GM21825 (cell line): ENCODE measurements at regions not wholly inside any gene's neighbourhood (a gene's known extent, or its start where the extent isn't known, plus 50 kb on each side); places are given as distances from the start of the nearest gene placed in this dataset.
"Not testable (repeated sequence)": the region's sequence is repeated elsewhere in the genome, so short reads cannot be mapped to it uniquely, and the experiment has no call there.

ENCODE experiments used
- ATAC-seq: cut with Tn5 transposase; IDR thresholded peaks from one replicate; pipeline ENCODE4 v1.9.1; 2021; ENCODE audit warnings: mild to moderate bottlenecking, moderate library complexity; ENCODE audit not compliant: unreplicated experiment

GRCh38 chr13:109345433-109345941 is 440.9 kb downstream of the IRS2 start:
- no peak for ATAC-seq

- ATAC-seq: no peak
These were observed 441.7 kb downstream of the IRS2 start for GRCh38 chr13:109344552-109345157.

GRCh38 chr13:109336730-109337129 is 449.7 kb downstream of the IRS2 start:
- ATAC-seq: no peak

- ATAC-seq: no peak
These were observed 452.3 kb downstream of the IRS2 start for GRCh38 chr13:109333893-109334651.

GRCh38 chr13:109332506-109333499 is 453.6 kb downstream of the IRS2 start:
- no peak for ATAC-seq

- ATAC-seq: no peak
These were observed 454.5 kb downstream of the IRS2 start for GRCh38 chr13:109331898-109332297.

GRCh38 chr13:109331011-109331433 is 455.4 kb downstream of the IRS2 start:
- no peak for ATAC-seq

- no peak for ATAC-seq
These were observed 456.3 kb downstream of the IRS2 start for GRCh38 chr13:109330123-109330522.

- no peak for ATAC-seq
These were observed 457.2 kb downstream of the IRS2 start for GRCh38 chr13:109329175-109329574.

- no peak for ATAC-seq
These were observed 459.8 kb downstream of the IRS2 start for GRCh38 chr13:109326601-109327000.

- ATAC-seq: no peak
These were observed 463.0 kb downstream of the IRS2 start for GRCh38 chr13:109323338-109323737.

GRCh38 chr13:109318945-109319590 is 467.3 kb downstream of the IRS2 start:
- ATAC-seq: no peak

- no peak for ATAC-seq
These were observed 470.9 kb downstream of the IRS2 start for GRCh38 chr13:109315481-109315880.

- ATAC-seq: no peak
These were observed 472.3 kb downstream of the IRS2 start for GRCh38 chr13:109314101-109314500.

GRCh38 chr13:109312399-109312798 is 474.0 kb downstream of the IRS2 start:
- no peak for ATAC-seq

- not testable (repeated sequence) for ATAC-seq
These were observed 474.9 kb downstream of the IRS2 start for GRCh38 chr13:109311431-109311976.

GRCh38 chr13:109309625-109310363 is 476.6 kb downstream of the IRS2 start:
- ATAC-seq: no peak

- ATAC-seq: no peak
These were observed 479.4 kb downstream of the IRS2 start for GRCh38 chr13:109307027-109307426.

- ATAC-seq: no peak
These were observed 484.7 kb downstream of the IRS2 start for GRCh38 chr13:109301726-109302125.

GRCh38 chr13:109301276-109301675 is 485.1 kb downstream of the IRS2 start:
- no peak for ATAC-seq
